IPS-18a (cell line): ENCODE measurements at regions not wholly inside any gene's neighbourhood (a gene's known extent, or its start where the extent isn't known, plus 50 kb on each side); places are given as distances from the start of the nearest gene placed in this dataset.

Experiments
- H3K27ac ChIP-seq: one replicate; pipeline ENCODE4 v1.5.1; 2013; ENCODE audit warnings: low read length
- H3K27me3 ChIP-seq: one replicate; pipeline ENCODE4 v1.6.1; 2013; ENCODE audit warnings: mild to moderate bottlenecking, low read length; ENCODE audit not compliant: control insufficient read depth, insufficient read depth
- H3K36me3 ChIP-seq: one replicate; pipeline ENCODE4 v1.6.1; 2013; ENCODE audit warnings: low read depth, low read length; ENCODE audit not compliant: control insufficient read depth
- H3K4me1 ChIP-seq: one replicate; pipeline ENCODE4 v1.6.1; 2013; ENCODE audit warnings: low read depth, low read length; ENCODE audit not compliant: control insufficient read depth
- H3K4me3 ChIP-seq: one replicate; pipeline ENCODE4 v1.5.1; 2013; ENCODE audit warnings: low read length
- H3K9ac ChIP-seq: one replicate; pipeline ENCODE4 v1.6.1; 2013; ENCODE audit warnings: mild to moderate bottlenecking, low read length, moderate library complexity
- H3K9me3 ChIP-seq: one replicate; pipeline ENCODE4 v1.6.1; 2013; ENCODE audit warnings: low read depth, low read length; ENCODE audit not compliant: control insufficient read depth

DNA sequence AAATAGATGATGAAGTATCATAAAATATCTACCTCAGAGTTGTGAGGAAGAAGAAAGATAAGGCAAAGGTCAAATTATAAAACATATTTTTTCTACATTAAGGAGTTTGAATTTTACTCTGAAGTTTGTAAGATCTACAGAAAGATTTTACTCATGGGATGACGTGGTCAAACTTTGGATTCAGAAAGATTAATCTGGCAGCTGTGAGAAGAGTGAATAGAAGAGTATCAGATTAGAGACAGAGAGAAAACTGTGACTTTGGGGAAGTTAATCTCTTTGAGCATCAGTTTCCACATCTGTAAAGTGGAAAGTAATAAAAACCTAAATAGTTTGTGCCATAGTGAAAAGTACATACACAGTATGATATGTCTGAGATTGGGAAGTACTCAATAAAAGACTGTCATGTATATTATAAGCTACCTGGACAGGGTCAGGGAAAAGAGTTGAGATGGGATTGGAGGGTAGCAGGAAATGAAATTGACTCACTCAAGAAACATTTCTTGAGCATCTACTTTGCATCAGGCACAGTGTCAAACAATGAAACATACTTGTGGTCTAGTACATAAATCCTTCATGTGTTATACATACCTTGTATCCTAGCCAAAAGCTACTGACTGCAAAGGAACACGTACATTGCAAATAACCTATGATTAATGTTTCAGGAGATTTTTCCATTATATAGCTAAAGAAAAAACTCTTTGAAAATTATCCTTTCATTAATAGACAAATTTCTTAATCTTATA lies 222.1 kb downstream of the TMEM200A start:
- H3K4me3 ChIP-seq: no peak overlapping the region
- H3K9me3 ChIP-seq: no peaks in the 10 kb centered on the region
- H3K4me1 ChIP-seq: peaks cover 3% of the 10 kb centered on the region
- no peak overlapping the region for H3K9ac ChIP-seq
- no peaks in the 10 kb centered on the region for H3K27me3 ChIP-seq
- no peak overlapping the region for H3K27ac ChIP-seq
- H3K36me3 ChIP-seq: no peaks in the 10 kb centered on the region

DNA sequence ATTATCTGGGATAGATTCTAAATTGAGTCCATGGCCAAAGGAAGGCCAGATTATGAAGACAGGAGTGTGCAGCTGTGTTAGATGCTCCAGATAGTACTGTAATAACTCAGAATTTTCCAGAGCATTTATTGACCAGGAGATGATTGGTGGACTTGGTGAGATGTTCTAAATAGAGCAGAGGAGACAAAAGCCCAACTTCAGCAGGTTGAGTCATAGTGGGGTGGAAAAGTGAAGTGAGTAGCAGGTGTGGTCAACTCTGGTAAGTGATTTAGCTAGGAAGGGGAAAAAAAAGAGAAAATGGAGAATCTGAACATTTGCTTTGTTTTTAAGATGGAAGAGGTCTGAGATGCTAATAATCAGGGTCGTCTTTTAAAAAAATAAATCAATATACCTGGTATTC lies 227.4 kb downstream of the TMEM200A start:
- Histone ChIP-seq H3K27ac (no peak overlapping the region), H3K36me3 (no peaks in the 10 kb centered on the region), H3K9me3 (no peaks in the 10 kb centered on the region), H3K27me3 (no peaks in the 10 kb centered on the region), H3K4me1 (peaks cover 7% of the 10 kb centered on the region), H3K4me3 (no peak overlapping the region), H3K9ac (no peak overlapping the region)

DNA sequence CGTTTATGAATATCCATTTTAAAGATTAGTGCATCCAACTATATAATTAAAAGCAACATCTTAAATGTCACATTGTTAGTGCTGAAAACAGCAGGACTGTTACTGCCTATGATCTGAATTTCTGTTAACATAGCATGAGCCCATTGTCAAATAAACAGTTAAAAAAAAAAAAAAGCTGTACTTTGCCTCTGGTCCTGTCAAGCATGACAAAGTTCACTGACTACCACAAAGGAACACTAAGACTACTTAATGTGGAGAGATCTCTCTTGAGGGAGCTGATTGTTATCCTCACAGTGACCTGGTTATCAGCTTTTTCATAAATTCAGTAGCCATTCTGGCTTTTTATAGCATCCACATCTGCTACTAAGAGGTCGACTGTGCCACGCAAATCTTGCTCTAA lies 228.1 kb downstream of the TMEM200A start:
- Histone ChIP-seq H3K9me3 (no peaks in the 10 kb centered on the region), H3K36me3 (no peaks in the 10 kb centered on the region), H3K9ac (no peak overlapping the region), H3K4me3 (no peak overlapping the region), H3K27ac (no peak overlapping the region), H3K4me1 (peaks cover 7% of the 10 kb centered on the region), H3K27me3 (no peaks in the 10 kb centered on the region)

DNA sequence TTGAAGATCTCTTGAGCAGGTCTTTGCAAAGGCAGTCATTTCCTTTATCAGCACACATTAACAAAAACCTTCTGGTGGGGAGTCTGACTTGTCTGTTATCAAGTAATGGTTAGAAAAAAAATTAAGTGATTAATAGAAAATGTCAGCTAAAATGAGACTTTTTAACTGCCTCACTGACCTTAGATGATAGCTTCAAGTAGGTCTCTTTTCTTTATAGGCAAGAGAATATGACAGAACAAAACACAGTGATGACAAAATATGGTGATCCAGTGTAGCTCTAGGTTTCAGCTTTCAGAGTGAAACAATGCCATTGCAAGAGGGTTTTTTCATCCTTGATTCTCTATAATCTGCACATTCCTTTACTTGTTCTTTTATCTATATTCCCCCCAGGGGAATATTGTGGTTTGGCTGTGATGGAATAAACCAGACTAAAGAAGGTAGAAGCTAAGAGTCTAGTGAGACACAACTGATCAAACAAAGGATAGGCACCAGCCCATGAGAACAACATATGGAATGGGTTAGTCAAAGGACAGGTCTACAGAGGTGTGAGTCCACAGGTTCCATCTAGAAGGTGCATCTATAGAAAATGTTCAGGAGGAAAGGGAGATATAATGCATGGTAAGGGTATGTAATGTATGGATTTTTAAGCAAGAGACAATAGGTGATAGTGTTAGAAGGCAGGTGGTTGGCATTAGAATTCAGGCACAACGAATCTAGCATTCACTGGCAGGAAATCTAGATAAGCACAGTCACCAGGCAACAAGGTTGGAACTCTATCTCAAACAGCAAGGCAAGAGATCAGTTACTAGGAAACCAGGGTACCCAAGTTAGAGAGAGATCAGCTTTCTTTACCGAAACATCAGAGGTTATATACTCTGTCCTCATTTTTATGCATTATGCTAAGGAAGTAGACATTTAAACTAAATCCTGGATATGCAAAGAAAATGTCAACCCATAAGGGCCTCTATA lies 228.9 kb upstream of the SMLR1 start:
- H3K4me3 ChIP-seq: no peak overlapping the region
- H3K36me3 ChIP-seq: no peaks in the 10 kb centered on the region
- no peaks in the 10 kb centered on the region for H3K27me3 ChIP-seq
- H3K27ac ChIP-seq: no peak overlapping the region
- H3K4me1 ChIP-seq: peaks cover 7% of the 10 kb centered on the region
- no peaks in the 10 kb centered on the region for H3K9me3 ChIP-seq
- no peak overlapping the region for H3K9ac ChIP-seq

DNA sequence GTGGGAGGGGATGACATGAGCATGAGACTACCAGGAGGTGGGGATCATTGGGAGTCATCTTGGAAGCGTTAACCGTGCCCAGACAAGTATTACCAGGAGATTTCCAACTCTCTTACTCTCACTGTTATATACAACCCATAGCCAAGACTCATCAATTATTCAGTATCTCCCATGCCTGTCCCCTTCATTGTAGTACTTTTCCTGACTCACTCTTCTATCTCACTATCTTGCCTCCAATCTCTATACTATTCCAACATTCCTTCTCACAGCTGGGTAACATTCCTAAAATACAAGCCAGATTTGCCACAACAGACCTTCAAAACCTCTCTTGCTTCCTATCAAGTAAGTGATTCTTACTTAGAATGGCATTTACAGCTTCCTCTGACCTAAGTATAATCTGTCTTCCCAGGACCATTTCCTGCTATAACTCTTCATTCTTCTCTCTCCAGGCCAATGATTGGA lies 226.3 kb upstream of the SMLR1 start:
- no peaks in the 10 kb centered on the region for H3K27me3 ChIP-seq
- no peak overlapping the region for H3K27ac ChIP-seq
- no peak overlapping the region for H3K4me3 ChIP-seq
- H3K9me3 ChIP-seq: no peaks in the 10 kb centered on the region
- peaks cover 3% of the 10 kb centered on the region for H3K4me1 ChIP-seq
- no peaks in the 10 kb centered on the region for H3K36me3 ChIP-seq
- H3K9ac ChIP-seq: no peak overlapping the region

DNA sequence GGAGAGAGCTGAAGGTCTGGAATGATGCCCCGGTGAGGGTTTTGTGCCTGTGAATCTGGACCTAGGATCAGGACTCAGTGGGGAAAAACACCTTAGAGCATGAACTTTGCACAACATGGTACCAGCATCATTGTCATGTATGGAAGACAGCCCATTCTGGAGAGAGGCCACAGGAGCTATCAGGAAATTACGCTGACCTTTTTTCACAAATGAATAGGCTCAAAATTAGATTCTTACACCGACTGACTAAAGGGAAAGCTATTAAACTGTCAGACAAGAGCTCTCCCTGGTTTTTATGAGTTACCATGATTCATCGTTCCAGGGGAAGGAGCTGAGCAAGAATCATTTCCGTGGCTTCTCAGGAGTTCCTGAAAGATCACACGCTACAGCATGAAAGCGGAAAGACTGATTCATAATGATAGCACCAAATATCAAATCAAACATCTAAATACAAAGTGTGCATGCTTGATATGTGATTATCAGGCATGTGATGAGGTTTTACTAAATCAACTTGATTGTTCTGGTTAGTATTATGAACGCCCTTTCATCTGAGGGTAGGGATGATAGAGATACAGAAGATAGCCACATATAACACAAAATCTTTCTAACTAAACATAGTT lies 224.9 kb upstream of the SMLR1 start:
- no peaks in the 10 kb centered on the region for H3K9me3 ChIP-seq
- no peaks in the 10 kb centered on the region for H3K36me3 ChIP-seq
- H3K27me3 ChIP-seq: no peaks in the 10 kb centered on the region
- no peak overlapping the region for H3K9ac ChIP-seq
- H3K4me1 ChIP-seq: no peaks in the 10 kb centered on the region
- no peak overlapping the region for H3K27ac ChIP-seq
- H3K4me3 ChIP-seq: no peak overlapping the region

DNA sequence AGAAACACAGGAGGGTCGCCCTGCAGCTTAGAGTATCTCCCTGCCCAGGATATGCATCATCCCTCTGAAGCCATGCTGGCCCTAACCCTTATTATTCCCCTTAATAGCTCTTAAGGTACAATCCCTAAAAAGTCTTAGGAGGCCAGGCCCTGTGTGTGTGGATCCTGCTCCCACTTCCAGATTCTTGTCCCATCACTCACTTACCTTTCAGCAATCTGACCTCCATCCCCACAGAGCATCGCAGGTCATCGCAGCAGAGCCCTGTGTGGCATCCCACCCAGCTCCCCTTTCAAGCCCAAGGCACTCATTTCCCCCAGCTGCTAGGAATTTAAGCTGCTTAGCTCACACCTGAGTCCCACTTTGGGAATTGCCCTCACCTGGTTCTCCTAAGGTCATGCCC lies 223.8 kb upstream of the SMLR1 start:
- Histone ChIP-seq H3K27me3 (no peaks in the 10 kb centered on the region), H3K4me1 (no peaks in the 10 kb centered on the region), H3K4me3 (no peak overlapping the region), H3K9me3 (no peaks in the 10 kb centered on the region), H3K27ac (no peak overlapping the region), H3K9ac (no peak overlapping the region), H3K36me3 (no peaks in the 10 kb centered on the region)

DNA sequence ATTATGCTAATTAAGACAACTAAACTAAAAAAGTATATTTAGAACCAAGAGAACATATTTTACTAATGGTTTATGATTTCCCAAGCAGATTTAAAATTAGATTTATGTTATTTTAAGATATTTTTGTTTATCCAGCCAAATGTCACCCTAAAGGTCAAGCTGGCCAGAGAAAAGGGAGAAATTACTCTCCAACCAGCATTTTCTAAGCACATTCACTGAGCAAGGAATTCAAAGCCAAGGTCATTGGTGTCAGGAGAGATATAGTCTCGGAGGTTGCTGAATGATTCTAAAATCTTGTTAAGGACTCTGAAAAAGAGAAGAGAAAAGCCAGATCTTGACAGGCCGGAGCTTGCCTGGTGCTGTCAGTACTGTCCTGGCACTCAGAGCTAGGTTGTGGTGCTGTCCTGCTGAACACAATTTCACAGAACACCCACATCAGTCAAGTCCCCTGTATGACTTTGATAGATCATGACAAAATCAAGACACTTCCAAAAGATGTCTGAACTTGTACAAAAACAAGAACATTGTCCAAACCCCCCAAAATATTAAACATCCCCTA lies 222.3 kb upstream of the SMLR1 start:
- Histone ChIP-seq H3K36me3 (no peaks in the 10 kb centered on the region), H3K9me3 (no peaks in the 10 kb centered on the region), H3K4me1 (no peaks in the 10 kb centered on the region), H3K27ac (no peak overlapping the region), H3K4me3 (no peak overlapping the region), H3K27me3 (no peaks in the 10 kb centered on the region), H3K9ac (no peak overlapping the region)

DNA sequence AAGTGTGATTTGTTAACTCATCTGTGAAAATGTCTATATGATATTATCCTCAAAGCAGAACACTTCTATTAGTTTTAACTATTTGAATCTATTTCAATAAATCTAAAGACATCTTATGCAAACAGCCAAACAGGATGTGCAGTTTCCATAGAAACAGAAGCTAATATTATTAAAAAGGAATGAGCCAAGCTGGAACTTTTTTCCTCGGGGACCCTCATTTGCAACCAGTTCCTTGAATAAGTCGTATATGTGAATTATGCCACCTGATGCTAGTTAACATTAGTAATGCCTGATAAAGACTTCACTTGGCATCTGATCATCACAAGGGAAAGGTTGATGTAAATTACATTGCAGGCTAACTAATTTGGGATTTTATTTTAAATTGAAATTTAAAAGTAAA lies 216.9 kb upstream of the SMLR1 start:
- Histone ChIP-seq H3K9me3 (no peaks in the 10 kb centered on the region), H3K27me3 (no peaks in the 10 kb centered on the region), H3K4me1 (peaks cover 9% of the 10 kb centered on the region), H3K27ac (no peak overlapping the region), H3K4me3 (no peak overlapping the region), H3K36me3 (no peaks in the 10 kb centered on the region), H3K9ac (no peak overlapping the region)

DNA sequence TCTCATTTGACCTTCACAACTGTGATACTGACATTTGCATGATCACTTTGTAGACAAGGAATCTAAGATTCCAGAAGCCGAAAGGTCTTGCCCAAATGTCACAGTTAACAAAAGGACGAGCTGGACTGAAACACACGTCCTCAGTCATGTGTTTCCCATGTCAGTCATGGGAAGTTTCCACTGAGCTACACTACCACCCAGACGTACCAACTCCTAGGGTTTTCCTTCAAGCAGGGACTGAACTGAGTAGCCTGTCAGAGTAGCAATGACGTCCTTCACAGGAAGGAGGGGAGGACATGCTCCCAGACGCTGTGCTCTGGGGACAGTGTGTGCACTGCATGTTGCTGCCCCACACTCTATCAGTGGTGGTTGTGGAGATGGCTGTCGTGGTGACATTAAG lies 215.8 kb upstream of the SMLR1 start:
- H3K27me3 ChIP-seq: no peaks in the 10 kb centered on the region
- no peaks in the 10 kb centered on the region for H3K36me3 ChIP-seq
- no peak overlapping the region for H3K4me3 ChIP-seq
- no peak overlapping the region for H3K27ac ChIP-seq
- H3K9ac ChIP-seq: no peak overlapping the region
- H3K9me3 ChIP-seq: no peaks in the 10 kb centered on the region
- peaks cover 13% of the 10 kb centered on the region for H3K4me1 ChIP-seq

DNA sequence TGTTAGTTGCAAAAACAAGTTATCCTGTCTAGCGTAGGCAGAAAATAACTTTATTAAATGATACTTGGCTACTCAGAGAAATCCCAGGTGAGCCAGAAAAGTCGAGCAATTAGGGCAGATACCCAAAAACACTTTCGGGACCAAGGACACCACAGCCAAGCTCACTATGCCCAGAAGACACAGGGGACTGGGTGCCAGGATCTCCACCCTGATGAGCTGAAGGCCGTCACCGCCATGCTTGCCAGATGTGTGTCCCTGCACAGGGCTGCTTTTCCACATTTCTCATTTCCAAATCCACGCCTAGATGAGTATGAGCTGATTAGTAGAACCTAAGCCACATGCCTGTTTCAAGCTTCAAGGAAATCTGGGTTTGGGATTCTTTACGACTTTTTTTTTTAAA lies 214.0 kb upstream of the SMLR1 start:
- Histone ChIP-seq H3K4me1 (peaks cover 13% of the 10 kb centered on the region), H3K36me3 (no peaks in the 10 kb centered on the region), H3K4me3 (no peak overlapping the region), H3K27me3 (no peaks in the 10 kb centered on the region), H3K27ac (no peak overlapping the region), H3K9me3 (no peaks in the 10 kb centered on the region), H3K9ac (no peak overlapping the region)
